GM13977 (cell line): ENCODE measurements at regions not wholly inside any gene's neighbourhood (a gene's known extent, or its start where the extent isn't known, plus 50 kb on each side); places are given as distances from the start of the nearest gene placed in this dataset.

Experiments used
- DNase-seq: peaks from one replicate; pipeline ENCODE4 v3.0.0; 2012; ENCODE audit warnings: low spot score
- in situ Hi-C: fragments of 300-500 bp; cut with MboI; formaldehyde crosslinking; loops from one replicate; pipeline ENCODE4 v1.12.0; 2022; ENCODE audit warnings: low sequenced_read_pairs, low pct_unique_long_range_greater_than_20kb, mixed read lengths, inconsistent platforms; ENCODE audit not compliant: unreplicated experiment
- TF ChIP-seq, protein P1 (sequence below): IDR thresholded peaks from 2 replicates; pipeline ENCODE4 v1.5.1; 2012; ENCODE audit warnings: mild to moderate bottlenecking, control low read depth; ENCODE audit not compliant: insufficient read depth; ENCODE audit errors: extremely low read depth, missing control alignments

DNA sequence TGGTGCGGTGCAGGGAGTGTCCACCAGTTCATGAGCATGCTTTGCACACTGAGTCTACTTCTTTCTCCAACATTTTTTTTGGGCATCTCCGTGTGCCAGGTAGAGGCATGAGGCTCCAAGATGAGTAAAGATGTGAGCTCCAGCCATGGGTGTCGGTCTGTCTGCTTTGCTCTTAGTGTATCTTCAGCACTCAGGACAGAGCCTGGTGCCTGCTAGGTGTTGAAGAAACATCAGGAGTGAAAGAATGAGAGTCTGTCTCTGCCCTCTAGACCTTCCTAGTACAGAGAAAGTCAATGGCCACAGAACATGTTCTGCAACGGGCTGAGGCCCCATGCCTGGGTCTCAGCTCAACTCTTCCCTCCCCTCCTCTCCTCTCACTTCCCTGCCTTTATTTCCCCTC, 486.5 kb downstream of the TBC1D22A start:
- no peak for DNase-seq
- TF ChIP-seq, protein P1, sequence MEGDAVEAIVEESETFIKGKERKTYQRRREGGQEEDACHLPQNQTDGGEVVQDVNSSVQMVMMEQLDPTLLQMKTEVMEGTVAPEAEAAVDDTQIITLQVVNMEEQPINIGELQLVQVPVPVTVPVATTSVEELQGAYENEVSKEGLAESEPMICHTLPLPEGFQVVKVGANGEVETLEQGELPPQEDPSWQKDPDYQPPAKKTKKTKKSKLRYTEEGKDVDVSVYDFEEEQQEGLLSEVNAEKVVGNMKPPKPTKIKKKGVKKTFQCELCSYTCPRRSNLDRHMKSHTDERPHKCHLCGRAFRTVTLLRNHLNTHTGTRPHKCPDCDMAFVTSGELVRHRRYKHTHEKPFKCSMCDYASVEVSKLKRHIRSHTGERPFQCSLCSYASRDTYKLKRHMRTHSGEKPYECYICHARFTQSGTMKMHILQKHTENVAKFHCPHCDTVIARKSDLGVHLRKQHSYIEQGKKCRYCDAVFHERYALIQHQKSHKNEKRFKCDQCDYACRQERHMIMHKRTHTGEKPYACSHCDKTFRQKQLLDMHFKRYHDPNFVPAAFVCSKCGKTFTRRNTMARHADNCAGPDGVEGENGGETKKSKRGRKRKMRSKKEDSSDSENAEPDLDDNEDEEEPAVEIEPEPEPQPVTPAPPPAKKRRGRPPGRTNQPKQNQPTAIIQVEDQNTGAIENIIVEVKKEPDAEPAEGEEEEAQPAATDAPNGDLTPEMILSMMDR: no peak
- in situ Hi-C loops: no loop called here

DNA sequence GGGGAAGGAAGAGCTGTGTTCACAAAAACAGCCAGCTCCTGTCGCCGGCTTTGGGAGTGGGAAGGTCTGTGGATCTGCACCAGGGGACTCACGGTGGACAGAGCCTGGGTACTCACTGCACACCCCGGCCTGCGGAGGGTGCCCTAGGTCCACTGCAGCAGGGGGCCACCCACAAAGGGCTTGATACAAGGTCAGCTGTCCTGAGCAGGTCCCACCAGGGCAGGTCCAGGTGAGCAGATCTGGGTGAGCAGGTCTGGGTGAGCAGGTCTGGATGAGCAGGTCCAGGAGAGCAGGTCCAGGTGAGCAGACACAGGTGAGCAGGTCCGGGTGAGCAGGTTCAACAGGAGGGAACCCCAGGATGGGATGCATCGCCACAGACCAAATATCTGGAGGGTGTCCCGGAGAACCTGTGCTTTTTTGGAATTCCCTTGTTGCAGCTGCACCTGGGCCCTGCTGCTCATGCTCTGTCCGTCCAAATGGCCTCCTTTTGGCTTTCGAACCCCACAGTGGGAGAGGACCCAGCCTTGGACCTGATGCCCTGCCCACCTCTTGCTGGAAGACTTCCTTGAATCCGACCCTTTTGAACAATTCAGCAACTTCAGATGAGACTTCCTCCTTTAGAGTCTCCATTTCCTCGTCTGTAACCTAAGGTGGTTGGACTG, 485.3 kb downstream of the TBC1D22A start:
- TF ChIP-seq, protein P1: no peak
- no peak for DNase-seq
- in situ Hi-C loops: no loop called here

DNA sequence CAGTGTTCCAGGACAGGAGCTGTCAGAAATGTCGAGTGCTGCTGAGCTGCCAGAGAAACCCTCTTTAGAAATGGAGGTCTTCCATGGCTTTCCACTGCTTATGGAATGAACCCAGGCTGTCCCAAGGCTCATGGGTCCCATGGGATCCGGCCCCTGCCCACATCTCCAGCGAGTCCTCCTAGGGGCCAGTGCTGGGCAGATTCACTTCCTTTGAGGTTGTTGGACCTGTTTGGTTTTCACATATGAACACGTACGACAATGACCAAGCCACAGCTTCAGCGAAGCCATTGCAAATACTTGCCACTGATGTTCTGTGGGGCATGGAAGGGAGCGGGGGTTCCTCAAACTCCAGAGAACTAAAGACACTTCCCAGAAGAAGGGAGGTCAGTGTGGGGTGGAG, 483.3 kb downstream of the TBC1D22A start:
- TF ChIP-seq, protein P1: no peak
- DNase-seq: no peak
- in situ Hi-C loops: no loop called here

DNA sequence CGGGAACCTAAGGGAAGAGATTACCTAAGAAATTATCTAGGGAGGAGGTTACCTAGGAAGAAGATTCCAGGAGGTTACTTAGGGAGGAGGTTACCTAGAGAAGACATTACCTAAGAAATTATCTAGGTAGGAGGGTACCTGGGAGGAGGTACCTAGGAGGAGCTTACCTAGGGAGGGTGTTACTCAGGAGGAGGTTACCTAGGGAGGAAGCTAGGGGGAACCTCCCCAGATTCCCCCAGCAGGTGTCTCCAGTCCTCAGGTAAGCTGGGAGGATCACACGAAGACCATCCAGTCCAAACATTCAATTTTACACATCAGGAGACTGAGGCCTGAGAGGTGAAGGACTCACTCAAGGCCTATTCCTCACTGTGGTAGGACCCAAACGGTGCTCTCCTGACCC, 482.8 kb downstream of the TBC1D22A start:
- in situ Hi-C loops: no loop called here
- no peak for DNase-seq
- TF ChIP-seq, protein P1: no peak

DNA sequence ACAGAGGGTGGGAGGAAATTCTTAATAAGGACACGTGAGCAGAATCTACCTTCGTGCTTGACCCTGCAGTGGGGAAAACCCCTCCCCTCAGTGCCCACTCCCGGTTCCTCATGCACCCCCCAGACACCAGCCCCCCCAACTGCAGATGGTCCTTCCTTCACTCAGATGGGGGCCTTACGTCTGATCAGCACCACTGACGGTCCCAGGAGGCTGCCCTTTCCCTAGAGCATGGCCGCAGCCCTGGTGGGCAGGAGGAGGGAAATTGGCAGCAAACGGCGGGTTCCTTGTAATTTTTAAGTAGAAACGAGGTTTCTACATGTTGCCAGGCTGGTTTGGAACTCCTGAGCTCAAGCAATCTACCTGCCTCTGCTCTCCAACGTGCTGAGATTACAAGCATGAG, 477.7 kb downstream of the TBC1D22A start:
- no peak for DNase-seq
- TF ChIP-seq, protein P1: no peak
- in situ Hi-C loops: no loop called here

DNA sequence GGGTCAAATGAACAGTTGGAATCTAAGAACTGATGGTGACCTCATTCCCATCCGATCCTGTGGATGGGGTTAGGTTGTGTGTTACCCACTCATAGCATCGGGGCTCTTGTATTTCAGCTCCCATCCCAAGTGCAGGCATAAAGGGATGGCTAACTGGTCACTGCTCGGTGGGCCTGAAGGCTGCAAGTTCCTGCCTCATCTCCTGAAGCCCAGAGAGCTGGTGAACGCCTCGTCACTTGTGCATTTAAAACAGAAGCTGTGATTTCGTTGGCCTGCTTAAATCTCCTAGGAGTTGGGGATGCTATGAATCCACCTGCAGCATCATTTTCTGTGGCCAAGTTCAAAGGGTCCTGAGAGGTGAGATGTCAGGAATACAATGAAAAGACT, 477.0 kb downstream of the TBC1D22A start:
- in situ Hi-C loops: no loop called here
- TF ChIP-seq, protein P1: no peak
- no peak for DNase-seq
